ENCODE measurements at regions not wholly inside any gene's neighbourhood (a gene's known extent, or its start where the extent isn't known, plus 50 kb on each side); places are given as distances from the start of the nearest gene placed in this dataset.
"Not testable (repeated sequence)": the region's sequence is repeated elsewhere in the genome, so short reads cannot be mapped to it uniquely, and the experiment has no call there.

- no peak for DNase-seq (ENCODE audit: low read depth)
Observed at GRCh38 chr2:121136323-121136722, 148.7 kb downstream of the TFCP2L1 start.

- no peak for DNase-seq (ENCODE audit: low read depth)
Observed at GRCh38 chr2:121137571-121137970, 147.4 kb downstream of the TFCP2L1 start.

GRCh38 chr2:121140734-121141133 is 144.3 kb downstream of the TFCP2L1 start:
- DNase-seq (ENCODE audit: low read depth): no peak

GRCh38 chr2:121142452-121142851 is 142.6 kb downstream of the TFCP2L1 start:
- DNase-seq (ENCODE audit: low read depth): no peak

GRCh38 chr2:121144111-121144510 is 140.9 kb downstream of the TFCP2L1 start:
- no peak for DNase-seq (ENCODE audit: low read depth)

- no peak for DNase-seq (ENCODE audit: low read depth)
Observed at GRCh38 chr2:121146630-121147029, 138.4 kb downstream of the TFCP2L1 start.

GRCh38 chr2:121147766-121148165 is 137.2 kb downstream of the TFCP2L1 start:
- no peak for DNase-seq (ENCODE audit: low read depth)

- DNase-seq (ENCODE audit: low read depth): no peak
Observed at GRCh38 chr2:121148481-121148880, 136.5 kb downstream of the TFCP2L1 start.

- no peak for DNase-seq (ENCODE audit: low read depth)
Observed at GRCh38 chr2:121149384-121149783, 135.6 kb downstream of the TFCP2L1 start.

- DNase-seq (ENCODE audit: low read depth): no peak
Observed at GRCh38 chr2:121150126-121150525, 134.9 kb downstream of the TFCP2L1 start.

- DNase-seq (ENCODE audit: low read depth): no peak
Observed at GRCh38 chr2:121150713-121151112, 134.3 kb downstream of the TFCP2L1 start.

- no peak for DNase-seq (ENCODE audit: low read depth)
Observed at GRCh38 chr2:121151311-121152109, 133.5 kb downstream of the TFCP2L1 start.

GRCh38 chr2:121152861-121153260 is 132.1 kb downstream of the TFCP2L1 start:
- DNase-seq (ENCODE audit: low read depth): no peak

GRCh38 chr2:121153516-121153915 is 131.5 kb downstream of the TFCP2L1 start:
- no peak for DNase-seq (ENCODE audit: low read depth)

GRCh38 chr2:121155502-121156056 is 129.4 kb downstream of the TFCP2L1 start:
- DNase-seq (ENCODE audit: low read depth): no peak

GRCh38 chr2:121157481-121157880 is 127.5 kb downstream of the TFCP2L1 start:
- not testable (repeated sequence) for DNase-seq (ENCODE audit: low read depth)

- no peak for DNase-seq (ENCODE audit: low read depth)
Observed at GRCh38 chr2:121159291-121160071, 125.5 kb downstream of the TFCP2L1 start.

GRCh38 chr2:121160366-121160765 is 124.6 kb downstream of the TFCP2L1 start:
- DNase-seq (ENCODE audit: low read depth): no peak

GRCh38 chr2:121161272-121161671 is 123.7 kb downstream of the TFCP2L1 start:
- DNase-seq (ENCODE audit: low read depth): no peak

GRCh38 chr2:121162893-121163292 is 122.1 kb downstream of the TFCP2L1 start:
- no peak for DNase-seq (ENCODE audit: low read depth)

- no peak for DNase-seq (ENCODE audit: low read depth)
Observed at GRCh38 chr2:121164042-121164441, 121.0 kb downstream of the TFCP2L1 start.

GRCh38 chr2:121165038-121165542 is 119.9 kb downstream of the TFCP2L1 start:
- no peak for DNase-seq (ENCODE audit: low read depth)

All from non-pigmented ciliary epithelial cell (primary cell).